Daoy (cell line): ENCODE measurements at regions not wholly inside any gene's neighbourhood (a gene's known extent, or its start where the extent isn't known, plus 50 kb on each side); places are given as distances from the start of the nearest gene placed in this dataset.
A peak's percentile ranks its signal among the peaks of the same experiment; 100 is the strongest.
"Not testable (repeated sequence)": the region's sequence is repeated elsewhere in the genome, so short reads cannot be mapped to it uniquely, and the experiment has no call there.

Experiments
- DNase-seq: peaks from one replicate; pipeline ENCODE4 v3.0.0-alpha.2; 2015; ENCODE audit warnings: low read depth

DNA sequence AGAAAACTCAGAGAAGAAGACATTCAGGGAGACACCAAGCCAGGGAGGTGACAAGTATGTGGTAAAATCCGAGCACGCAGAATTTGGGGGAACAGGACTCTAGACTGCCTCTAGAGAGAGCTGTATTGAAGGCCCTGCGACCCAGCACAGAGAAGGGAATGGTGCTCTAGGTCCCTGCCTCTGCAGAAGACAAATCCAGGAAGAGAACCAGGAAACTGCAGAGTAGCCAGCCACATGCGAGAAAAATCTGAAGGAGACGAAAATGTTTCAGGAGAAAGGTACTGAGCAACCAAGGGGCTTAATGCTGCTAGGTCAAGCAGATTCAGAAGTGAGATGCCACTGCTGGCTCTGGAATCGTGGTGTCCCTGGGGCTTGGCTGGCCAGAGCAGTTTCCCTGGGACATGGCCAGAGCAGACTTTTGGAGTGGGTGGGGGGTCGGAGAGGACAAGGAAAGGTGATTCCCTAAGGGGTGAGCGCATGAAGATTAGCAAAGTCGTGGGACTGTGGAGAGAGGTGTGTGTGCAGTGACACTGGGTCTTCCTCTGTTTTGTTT lies 158.0 kb upstream of the KLF6 start:
- no peak for DNase-seq

DNA sequence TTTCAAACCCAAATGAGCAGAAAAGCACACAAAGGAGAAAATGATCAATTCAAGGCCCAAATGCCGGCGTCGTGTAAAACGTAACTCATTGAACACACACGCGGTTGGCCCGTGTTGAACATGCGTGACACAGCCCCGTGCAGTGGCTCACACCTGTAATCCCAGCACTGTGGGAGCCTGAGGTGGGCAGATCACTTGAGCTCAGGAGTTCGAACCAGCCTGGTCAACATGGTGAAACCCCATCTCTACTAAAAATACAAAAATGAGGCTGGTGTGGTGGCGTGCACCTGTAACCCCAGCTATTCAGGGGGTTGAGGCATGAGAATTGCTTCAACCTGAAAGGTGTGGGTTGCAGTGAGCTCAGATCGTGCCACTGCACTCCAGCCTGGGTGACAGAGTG lies 156.7 kb upstream of the KLF6 start:
- DNase-seq: no peak

DNA sequence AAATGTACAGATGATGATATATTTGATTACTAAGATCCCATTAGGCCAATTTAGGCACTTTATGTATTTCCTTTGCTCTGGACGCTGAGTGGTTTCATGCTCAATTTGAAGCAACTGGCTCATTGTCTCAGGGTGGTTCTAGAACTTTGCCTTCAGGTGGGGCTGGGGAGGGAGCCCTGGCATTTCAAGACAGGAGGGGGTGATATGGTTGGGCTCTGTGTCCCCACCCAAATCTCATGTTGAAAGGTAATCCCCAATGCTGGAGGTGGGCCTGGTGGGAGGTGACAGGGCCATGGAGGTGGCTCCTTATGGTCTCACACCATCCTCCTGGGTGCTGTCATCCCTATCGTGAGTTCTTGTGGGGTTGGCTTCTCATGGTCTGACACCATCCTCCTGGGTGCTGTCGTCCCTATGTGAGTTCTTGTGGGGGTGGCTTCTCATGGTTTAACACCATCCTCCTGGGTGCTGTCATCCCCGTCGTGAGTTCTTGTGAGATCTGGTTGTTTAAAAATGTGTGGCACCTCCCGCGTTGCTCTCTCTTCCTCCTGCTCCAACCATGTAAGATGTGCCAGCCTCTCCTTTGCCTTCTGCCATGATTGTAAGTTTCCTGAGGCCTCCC lies 151.5 kb upstream of the KLF6 start:
- no peak for DNase-seq

DNA sequence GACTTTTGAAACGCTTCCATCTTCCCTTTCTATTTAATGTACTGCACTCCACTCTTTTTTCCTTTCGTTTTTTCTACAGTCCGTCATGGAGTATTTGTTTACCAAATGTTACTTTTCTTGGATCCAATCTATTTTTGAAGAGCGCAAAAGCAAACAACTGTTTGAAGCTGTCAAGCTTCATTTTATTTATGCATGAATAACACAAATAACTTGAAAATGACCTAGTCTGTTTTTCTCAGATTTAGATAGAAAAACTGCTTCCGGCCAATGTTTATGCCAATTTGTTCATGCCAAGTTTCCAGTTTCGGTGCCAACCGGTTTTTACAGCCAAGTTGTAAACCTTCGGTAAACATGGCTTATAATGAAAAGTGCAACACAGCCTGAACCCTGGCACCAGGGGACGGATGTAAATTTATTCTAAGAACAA lies 150.9 kb upstream of the KLF6 start:
- DNase-seq: no peak

DNA sequence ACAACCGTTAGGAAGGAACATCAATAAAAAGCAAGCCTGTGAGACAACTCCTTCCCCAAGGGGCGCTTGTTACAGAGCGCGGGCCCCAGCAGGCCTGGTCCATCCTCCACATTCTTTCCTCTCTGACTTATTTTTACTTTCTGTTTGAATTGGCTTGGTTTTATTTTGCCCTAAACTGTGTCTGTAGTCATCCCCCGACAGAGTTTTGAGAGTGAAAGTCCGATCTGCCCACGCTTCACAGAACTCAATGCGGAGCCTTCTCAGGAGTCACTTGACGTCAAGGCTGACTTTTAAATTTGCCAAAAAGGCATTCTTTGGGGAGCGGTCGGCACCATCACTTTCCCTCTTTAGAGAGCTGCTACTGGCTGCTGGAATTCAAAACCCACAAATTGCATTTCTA lies 150.1 kb upstream of the KLF6 start:
- peak; percentile 56 for DNase-seq

DNA sequence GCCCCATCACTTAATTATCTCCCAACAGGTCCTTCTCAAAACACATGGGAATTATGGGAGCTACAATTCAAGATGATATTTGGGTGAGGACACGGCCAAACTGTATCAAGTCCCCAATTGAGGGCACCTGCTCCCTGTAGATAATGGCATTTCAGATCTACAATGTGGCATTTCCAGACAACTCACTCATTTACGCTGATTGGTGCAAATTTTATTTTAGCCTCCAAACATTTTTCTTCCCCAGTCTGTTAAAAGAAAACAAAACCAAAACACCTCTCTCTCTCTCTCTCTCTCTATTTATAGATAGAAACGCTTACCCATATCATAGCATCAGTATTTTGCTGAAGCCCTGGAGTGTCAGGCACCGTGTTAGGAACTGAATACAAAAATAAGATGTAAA lies 148.7 kb upstream of the KLF6 start:
- no peak for DNase-seq

DNA sequence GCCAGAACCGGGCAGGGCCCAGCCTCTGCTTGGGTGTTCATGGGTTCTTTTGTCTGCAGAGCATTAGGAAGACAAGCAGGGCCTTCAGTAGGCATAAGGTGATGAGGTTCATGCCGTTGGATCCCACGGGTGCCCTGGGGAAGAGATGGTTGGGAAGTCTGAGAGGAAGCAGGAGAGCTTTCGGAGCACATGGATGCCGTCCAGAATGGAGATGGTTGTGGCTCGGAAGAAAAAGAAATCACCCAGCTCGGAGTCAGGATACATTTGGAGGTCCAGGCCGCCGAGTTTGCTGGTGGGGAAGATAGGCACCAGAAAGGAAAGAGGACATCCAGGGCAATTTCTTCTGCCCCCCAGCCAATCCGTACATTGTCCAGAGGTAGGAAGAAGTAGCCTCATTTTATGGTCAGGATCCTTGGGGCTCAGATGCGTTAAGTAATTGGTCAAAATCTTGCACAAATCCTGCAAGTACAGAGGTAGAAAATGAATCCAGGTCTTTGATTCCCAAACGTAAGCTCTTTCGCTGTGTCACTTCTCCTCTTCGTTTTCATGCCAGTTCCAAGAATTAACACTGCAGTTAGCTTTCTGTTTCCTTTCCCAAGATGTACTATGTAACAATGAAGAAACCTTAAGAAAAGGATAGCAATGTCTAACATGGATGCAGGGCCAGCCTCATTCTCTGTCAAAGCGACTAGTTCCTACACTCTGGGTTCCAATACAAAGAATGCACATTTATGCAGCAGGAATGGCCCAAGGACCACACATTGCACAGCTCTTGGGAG lies 147.8 kb upstream of the KLF6 start:
- DNase-seq: no peak

DNA sequence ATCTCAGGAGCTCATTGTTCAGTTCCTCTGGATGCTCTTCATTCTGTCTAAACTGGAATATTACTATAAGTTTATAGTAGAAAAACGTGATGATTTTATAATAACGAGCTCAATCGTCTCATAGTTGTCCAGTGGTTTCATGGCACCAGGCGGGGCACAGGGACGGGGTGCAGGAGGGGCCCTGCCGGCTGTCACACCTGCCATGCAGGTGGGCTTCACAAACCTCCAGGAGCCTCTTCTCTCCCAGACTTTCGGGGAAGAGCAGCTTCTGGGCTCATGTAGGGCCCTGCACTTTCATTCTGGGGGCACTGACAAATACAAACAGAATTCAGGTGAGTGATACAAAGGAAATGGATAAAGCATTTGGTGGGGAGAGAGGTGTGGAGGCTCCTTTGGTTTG lies 146.9 kb upstream of the KLF6 start:
- no peak for DNase-seq

DNA sequence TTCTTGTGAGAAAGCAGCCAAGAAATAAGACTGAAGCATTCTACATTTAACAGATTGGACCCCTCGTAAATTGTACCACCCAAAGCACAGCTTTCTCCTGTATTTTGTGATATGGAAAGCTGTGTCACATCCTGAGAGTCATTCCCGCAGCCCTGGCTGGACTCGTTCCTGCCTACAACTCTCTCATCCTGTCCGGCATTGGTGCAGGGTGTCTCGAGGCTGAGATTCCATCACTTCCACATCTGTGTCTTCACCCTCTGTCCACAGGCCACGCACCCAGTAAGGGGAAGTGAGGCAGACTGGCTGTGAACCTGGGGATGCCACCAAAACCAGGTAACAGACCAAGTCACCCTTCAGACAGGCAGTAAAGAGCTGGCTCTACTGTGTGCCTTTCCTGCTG lies 146.2 kb upstream of the KLF6 start:
- DNase-seq: no peak

DNA sequence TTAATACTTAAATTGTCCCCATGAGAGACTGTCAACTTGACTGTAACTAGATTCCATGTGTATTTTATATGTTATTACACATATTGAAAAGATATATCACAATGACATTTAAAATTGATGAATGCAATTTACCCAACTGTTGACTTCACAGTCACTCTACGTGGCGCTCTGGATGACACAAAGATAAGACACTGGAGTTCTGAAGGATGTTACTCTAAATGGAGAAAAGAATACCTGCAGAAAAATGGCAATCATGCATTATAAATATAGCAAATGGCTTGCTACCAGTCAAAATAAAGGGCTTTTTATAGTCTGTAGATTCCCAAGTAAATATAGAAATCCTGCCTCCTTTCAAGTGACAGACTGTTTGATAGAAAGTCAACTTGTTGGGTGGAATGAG lies 143.6 kb upstream of the KLF6 start:
- DNase-seq: no peak

DNA sequence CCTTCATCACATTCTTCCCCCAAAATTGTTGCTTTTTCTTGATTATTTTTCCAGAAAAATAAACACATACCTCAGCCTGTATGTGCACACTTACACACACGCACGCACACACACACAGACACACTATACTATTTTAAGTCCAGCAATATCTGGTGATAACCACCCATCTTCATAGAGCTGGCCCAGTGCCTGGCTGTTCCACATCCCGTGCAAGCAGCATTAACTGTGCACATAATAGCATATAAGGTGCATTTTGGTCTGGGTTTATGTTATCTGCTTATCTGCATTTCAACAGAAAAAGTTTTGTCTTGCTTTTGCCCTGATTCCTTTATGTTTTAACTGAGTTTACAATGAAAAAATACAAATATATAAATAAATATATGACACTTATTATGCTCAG lies 143.1 kb upstream of the KLF6 start:
- DNase-seq: no peak

DNA sequence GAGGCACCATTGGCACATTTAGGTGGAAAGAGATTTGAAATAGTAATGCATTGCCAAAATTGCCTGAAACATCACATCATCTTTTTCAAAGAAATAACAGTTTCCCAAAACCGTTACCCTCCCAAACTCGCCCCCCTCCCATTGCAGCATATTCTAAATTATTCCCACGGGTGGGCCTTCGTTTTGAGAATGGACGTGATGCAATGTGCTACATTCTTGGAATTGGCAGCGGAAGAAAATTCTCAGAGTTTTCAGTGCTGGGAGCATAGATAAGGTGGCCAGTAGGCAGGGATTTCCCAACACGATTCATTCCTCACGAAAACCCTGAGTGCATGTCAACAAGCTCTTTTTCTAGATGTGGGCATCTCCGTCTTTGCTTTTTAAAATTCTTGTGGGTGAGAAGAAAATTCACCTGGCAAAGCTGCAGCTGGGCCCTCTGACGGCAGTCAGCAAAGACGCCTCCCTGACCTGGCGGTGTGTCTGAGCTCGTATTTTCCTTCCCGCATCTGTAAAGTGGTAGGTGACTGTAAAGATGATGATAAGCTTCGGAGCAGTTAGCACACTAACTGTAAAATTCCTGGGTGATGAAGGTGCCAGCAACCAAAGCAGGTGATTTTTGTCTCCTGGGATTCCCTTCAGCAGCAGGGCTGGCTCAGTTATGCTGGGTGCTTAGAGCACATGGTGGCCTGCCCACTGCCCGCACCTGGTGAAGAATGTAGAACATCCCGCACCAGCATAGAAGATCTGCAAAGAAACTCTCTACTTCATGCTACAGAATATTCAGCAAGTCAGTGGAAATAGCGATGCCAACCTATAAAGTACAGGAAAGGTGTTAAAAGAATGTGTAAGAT lies 141.9 kb upstream of the KLF6 start:
- DNase-seq: peak; percentile 24

DNA sequence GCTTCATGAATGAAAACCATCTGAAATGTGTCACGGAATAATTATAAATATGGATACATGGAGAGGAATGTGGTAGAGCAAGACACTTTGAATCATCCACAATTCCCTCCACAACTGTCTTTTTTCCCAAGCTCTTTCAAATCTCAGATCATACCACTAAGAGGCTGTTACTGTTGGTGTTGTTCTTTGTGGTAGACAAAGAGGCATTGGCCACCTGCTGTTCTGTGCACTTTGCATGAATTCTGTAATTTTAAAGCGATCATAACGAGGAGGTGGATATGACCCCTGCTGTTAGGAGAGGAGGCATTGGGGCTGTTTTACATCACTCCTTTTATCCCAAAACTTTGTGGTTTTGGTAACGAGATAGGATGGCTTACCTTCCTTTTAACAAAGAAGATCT lies 141.2 kb upstream of the KLF6 start:
- DNase-seq: peak; percentile 14

DNA sequence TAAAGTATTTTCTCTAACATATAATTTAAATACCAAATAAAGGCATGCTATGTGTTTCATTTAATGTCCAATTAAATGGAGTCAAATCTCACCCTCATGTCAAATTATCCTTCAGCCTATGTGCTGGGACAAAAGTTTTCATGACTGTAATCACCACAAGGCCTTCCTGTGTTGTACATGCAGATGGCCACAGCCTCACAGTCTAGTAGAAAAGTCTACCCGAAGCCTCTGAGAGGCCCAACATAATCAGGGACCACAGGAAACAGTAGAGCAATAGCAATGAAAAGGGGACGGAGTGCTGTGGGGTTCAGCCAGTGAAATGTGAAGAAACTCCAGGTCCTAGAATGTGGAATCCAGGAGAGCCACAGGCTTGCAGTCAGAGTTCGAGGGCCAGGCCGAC lies 140.2 kb upstream of the KLF6 start:
- no peak for DNase-seq

DNA sequence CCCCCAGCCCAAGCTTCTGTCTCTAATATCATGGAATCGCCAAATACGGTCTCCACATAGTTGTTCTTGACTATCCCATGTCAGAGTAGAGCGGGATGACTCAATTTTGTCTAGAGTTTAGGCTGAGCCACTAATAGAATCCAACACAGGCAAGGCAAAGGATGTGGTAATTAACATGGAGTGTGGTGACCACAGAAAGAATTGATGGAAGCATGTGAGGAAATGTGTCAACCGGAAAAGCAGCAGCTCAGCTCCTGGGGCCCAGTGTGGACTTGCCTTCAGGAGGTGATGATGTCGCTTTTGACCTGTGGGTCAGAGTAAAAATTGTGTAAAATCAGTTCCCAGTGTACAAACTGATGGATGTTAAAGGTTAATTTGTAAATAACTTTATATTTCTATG lies 139.3 kb upstream of the KLF6 start:
- DNase-seq: peak; percentile 87

DNA sequence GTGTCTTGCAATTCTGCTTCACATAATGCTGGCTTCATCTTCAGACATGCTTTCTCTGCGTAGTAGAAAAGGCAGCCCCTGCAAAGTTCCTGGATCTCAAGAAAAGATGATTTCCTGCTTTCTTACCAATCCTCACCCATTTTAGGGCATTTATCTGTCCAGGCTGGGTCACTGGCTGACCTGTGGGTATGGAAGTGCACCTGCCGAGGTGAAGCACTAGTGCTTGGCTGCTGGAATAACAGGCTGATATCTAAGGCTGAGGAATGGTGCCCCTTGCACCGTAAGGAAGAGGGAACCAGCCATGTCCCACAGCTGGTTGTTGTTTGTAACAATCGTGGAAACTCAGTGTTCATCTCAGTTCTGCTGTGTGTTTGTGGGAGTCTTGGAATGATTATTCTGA lies 138.0 kb upstream of the KLF6 start:
- no peak for DNase-seq

DNA sequence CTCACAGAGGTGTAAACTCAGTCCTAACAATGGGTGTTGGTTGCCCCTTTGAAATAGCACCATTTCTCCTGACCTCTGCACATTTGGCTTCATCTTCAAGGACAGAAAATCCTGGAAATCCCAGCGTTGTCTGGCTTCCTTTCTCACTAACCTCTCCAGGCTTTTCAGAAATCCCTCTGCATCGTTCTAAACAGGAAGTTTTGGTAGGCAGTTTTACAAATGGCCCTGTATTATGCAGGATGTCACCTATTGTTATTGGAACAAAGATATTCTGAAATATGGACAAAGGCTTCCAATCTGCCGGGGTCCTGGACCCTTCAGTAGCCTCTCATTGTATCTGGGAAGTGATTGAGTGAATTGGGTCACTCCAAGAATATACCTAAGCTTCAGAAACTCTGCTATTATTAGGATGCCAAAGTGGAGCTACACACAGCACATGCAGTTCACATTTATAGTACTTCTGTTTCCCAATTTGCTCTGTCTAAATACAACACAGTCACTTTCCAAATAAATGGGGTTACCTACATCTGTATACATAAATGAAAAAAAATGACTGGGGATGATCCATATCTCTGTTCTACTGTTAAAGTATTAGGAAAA lies 134.8 kb upstream of the KLF6 start:
- DNase-seq: no peak

DNA sequence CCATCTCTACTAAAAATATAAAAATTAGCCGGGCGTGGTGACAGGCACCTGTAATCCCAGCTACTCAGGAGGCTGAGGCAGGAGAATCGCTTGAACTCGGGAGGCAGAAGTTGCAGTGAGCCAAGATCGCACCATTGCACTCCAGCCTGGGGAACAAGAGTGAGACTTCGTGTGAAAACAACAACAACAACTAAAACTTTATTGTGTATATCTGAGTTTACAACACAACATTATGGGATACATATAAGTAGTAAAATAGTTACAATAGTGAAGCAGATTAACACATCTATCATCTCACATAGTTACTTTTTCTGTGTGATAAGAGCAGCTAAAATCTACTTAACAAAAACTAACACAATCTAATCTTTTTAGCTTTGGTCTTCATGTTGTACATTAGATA lies 132.4 kb upstream of the KLF6 start:
- DNase-seq: not testable (repeated sequence)

DNA sequence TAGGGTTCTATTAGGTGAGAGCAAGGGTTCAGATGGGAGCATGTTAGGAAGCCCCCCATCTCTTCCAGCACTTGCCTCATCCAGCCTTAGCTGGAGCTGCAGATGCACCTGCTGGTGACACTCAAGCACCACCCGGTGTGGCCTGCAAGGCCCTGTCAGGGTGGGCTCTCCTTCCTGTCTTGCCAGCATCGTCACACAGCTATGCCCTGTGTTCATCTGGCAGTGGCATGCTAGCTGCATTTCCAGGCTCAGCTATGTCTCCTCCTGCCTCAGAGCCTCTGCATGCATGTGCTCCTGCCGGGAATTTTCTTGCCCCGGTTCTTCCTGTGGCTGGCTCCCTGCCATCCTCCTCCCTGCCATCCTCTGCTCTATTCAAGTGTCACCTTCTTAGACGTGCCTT lies 129.7 kb upstream of the KLF6 start:
- no peak for DNase-seq

DNA sequence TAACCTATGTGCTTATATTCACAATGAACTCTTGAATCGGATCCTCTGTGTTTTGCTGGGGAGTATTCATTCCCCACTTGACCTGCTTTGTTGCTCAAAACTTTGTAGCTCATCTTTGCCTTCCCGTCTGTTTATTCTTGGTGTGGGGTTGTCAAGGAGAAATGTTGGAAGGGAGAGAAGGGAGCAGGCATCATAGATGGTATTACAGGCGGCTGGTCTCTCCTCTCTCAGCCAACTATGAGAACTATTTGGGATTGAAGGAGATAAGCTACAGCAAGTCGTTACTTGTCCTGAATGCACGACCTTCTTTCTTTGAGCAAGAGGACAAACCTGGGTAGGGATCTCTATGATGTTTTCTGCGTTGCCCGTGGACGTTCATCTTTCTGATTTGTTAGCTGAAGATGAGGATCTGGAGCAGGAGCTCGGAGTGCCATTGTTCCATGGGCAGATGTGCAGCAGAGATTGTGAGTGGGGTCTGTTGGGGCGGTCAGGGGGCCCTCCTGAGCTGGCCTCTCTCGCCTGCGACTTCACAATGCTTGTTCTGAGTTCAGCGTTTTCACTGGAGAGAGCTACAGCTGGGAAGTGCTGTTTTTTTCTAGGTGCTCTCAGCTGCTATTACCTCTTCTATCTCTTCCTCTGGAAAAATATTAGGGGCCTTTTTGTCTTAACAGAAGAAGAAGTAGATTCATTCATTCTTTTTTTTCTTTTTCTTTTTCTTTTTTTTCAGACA lies 126.9 kb upstream of the KLF6 start:
- DNase-seq: no peak

DNA sequence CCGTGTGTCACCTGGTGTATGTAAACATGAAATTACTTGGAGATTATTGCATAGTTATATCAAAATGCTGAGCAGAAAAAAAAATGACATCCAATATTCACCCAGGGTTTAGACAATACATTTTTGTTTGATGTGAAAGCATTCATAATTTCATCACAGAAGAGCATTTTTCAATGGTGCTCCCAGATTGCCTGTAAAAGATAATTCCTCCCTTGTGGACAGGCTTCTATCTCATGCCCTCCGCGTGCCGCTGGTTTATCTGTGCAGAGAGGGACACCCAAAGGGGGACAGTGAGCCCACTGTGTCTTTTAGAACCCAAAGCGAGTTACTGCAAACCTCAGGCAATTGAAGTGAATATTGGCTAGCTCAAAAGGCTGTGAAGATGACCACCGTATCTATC lies 126.2 kb upstream of the KLF6 start:
- DNase-seq: no peak
